ENCODE measurements at regions not wholly inside any gene's neighbourhood (a gene's known extent, or its start where the extent isn't known, plus 50 kb on each side); places are given as distances from the start of the nearest gene placed in this dataset.

DNA sequence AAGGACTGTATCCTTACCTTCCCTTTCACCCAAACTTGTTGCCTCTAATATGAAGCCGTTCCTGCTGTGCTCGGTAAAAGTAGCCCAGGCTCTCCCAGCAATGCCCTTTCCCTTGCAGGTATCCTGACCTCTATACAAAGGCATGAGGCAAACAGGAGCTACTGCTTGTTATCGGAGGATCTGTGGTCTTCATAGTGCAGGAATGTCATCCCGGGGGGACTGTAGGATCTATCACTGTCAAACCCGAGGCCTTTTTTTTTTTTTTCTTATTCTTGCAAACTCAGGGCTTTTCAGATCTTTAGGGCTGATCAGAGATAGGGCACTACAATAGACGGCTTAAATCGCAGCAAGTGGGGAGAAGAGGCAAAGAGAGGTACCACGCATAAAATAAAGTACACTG is 1206.6 kb downstream of the TYW1 start:
- TF ChIP-seq, protein P1, sequence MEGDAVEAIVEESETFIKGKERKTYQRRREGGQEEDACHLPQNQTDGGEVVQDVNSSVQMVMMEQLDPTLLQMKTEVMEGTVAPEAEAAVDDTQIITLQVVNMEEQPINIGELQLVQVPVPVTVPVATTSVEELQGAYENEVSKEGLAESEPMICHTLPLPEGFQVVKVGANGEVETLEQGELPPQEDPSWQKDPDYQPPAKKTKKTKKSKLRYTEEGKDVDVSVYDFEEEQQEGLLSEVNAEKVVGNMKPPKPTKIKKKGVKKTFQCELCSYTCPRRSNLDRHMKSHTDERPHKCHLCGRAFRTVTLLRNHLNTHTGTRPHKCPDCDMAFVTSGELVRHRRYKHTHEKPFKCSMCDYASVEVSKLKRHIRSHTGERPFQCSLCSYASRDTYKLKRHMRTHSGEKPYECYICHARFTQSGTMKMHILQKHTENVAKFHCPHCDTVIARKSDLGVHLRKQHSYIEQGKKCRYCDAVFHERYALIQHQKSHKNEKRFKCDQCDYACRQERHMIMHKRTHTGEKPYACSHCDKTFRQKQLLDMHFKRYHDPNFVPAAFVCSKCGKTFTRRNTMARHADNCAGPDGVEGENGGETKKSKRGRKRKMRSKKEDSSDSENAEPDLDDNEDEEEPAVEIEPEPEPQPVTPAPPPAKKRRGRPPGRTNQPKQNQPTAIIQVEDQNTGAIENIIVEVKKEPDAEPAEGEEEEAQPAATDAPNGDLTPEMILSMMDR (IDR thresholded peaks at IDR 0.05) = no peak
- H3K36me3 ChIP-seq = no peaks in the 10 kb centered on the region
- ATAC-seq (ENCODE audit: insufficient number of reproducible peaks, low FRiP score, low read depth) = no peak
- no peak overlapping the region for H3K27ac ChIP-seq
- H3K9me3 ChIP-seq = no peaks in the 10 kb centered on the region
- no peaks in the 10 kb centered on the region for H3K27me3 ChIP-seq (replicated peaks; ENCODE audit: insufficient read depth)
- no peaks in the 10 kb centered on the region for H3K4me1 ChIP-seq (ENCODE audit: control insufficient read depth in 1 of 2, low read depth in 2 of 2)
- no peak overlapping the region for H3K4me3 ChIP-seq
- no peak for DNase-seq (ENCODE audit: low spot score)

DNA sequence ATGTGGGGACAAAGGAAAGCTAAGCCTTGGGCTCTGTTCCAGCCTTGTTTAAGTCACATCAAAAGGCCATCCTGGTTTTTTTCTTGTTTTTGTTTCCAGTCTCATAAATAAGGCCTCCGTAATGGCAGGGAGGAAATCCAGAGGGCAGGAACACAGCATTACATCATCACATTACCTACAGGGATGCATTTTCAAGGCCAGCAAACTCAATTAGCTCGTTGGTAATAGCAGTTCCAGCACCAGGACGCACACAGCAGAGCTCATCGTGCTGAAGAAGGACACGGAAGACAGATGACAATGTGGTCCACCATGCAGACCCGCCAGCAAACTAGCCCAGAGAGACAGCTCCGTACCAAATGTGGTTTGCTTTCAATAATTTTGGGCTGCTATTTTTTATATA is 1209.2 kb downstream of the TYW1 start:
- H3K27ac ChIP-seq = no peak overlapping the region
- ATAC-seq (ENCODE audit: insufficient number of reproducible peaks, low FRiP score, low read depth) (no peak), DNase-seq (ENCODE audit: low spot score) (no peak)
- no peaks in the 10 kb centered on the region for H3K9me3 ChIP-seq
- H3K36me3 ChIP-seq = no peaks in the 10 kb centered on the region
- H3K4me3 ChIP-seq = no peak overlapping the region
- no peaks in the 10 kb centered on the region for H3K27me3 ChIP-seq (replicated peaks; ENCODE audit: insufficient read depth)
- TF ChIP-seq, protein P1 (IDR thresholded peaks at IDR 0.05) = no peak
- no peaks in the 10 kb centered on the region for H3K4me1 ChIP-seq (ENCODE audit: control insufficient read depth in 1 of 2, low read depth in 2 of 2)

DNA sequence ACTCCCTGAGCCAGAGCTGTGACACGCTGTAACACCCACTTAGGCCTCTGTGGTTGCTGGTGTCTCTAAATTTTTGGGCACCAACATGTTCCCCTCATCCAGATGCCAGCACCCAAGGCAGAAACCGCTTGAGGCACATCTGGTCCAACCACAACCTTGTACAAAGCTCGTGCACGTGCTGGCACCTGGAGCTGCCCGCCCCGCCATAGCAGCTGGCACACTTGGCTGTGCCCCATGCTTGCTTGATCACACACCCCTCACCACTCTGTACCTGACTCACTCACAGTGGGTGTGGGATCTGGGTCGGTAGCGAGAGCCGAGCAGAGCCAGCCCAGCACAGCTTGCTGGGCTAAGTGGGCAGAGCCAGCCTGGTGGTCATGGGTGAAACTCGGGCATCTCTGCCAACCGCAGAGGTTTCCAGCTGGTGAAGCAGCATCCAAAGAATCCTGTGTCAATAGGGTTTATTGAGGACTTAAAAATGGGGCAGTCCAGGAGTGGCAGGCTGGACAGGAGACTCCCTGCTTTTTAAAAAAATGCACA is 1210.4 kb downstream of the TYW1 start:
- DNase-seq (ENCODE audit: low spot score) (no peak), ATAC-seq (ENCODE audit: insufficient number of reproducible peaks, low FRiP score, low read depth) (no peak)
- TF ChIP-seq, protein P1 (IDR thresholded peaks at IDR 0.05) = no peak
- Histone ChIP-seq H3K27me3 (replicated peaks; ENCODE audit: insufficient read depth) (no peaks in the 10 kb centered on the region), H3K4me3 (no peak overlapping the region), H3K9me3 (no peaks in the 10 kb centered on the region), H3K36me3 (no peaks in the 10 kb centered on the region), H3K4me1 (ENCODE audit: control insufficient read depth in 1 of 2, low read depth in 2 of 2) (no peaks in the 10 kb centered on the region), H3K27ac (no peak overlapping the region)

DNA sequence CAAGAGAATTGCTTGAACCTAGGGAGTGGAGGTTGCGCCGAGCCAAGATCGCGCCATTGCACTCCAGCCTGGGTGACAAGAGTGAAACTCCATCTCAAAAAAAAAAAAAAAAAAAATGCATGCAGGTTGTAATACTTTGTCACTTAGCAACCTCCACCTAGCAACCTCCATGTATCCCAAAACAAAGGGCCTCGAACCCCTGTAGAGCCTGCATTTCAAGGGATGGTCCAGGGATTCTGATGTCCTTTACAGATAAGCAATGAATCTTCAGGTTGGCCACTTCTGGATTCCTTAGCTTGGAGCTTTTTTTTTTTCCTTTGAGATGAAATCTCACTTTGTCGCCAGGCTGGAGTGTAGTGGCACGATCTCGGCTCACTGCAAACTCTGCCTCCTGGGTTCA is 1211.0 kb downstream of the TYW1 start:
- ATAC-seq (ENCODE audit: insufficient number of reproducible peaks, low FRiP score, low read depth) = no peak
- Histone ChIP-seq H3K36me3 (no peaks in the 10 kb centered on the region), H3K4me3 (no peak overlapping the region), H3K27me3 (replicated peaks; ENCODE audit: insufficient read depth) (no peaks in the 10 kb centered on the region), H3K27ac (no peak overlapping the region), H3K4me1 (ENCODE audit: control insufficient read depth in 1 of 2, low read depth in 2 of 2) (no peaks in the 10 kb centered on the region), H3K9me3 (no peaks in the 10 kb centered on the region)
- DNase-seq (ENCODE audit: low spot score) = no peak
- TF ChIP-seq, protein P1 (IDR thresholded peaks at IDR 0.05) = no peak

DNA sequence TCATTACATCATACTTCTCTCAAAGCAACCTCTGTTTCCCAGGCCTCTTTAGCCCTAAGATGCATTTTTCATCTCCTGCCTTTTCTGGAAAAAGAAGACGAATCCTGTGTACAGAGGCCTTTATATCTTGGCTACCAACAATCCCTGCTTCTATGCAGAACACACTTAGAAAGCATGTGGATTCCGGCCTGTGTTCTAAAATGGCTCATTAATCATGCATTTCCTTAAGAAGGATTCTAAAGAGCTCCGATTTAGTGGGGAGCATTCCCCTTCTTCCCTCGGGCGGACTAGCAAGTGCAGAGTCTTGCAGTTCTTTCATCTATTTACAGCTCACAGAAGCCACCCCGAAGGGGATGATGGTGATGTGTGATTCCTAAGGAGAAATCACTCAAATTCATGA is 1212.9 kb downstream of the TYW1 start:
- TF ChIP-seq, protein P1 (IDR thresholded peaks at IDR 0.05) = no peak
- no peak for DNase-seq (ENCODE audit: low spot score)

More for the DNA sequence above, 1212.9 kb downstream of the TYW1 start:
- Histone ChIP-seq H3K27me3 (replicated peaks; ENCODE audit: insufficient read depth) (no peaks in the 10 kb centered on the region), H3K4me1 (ENCODE audit: control insufficient read depth in 1 of 2, low read depth in 2 of 2) (no peaks in the 10 kb centered on the region), H3K4me3 (no peak overlapping the region), H3K9me3 (no peaks in the 10 kb centered on the region), H3K27ac (no peak overlapping the region), H3K36me3 (no peaks in the 10 kb centered on the region)
- no peak for ATAC-seq (ENCODE audit: insufficient number of reproducible peaks, low FRiP score, low read depth)
